Activated naive CD4-positive, alpha-beta T cell treated with anti-CD3 and anti-CD28 coated beads, Interleukin-2, amount 10 ng/mL, durations not matched to agents 7 days and 5 days (primary cell): ENCODE measurements at regions not wholly inside any gene's neighbourhood (a gene's known extent, or its start where the extent isn't known, plus 50 kb on each side); places are given as distances from the start of the nearest gene placed in this dataset.

Experiments used
- CTCF ChIA-PET: fragments of 350-600 bp; sonication (Branson Sonifier 250); formaldehyde crosslinking; loops from one replicate; lab custom pipeline; 2021; ENCODE audit warnings: antibody characterized with exemption; lab: Charles Lee
- DNase-seq: peaks from one replicate; pipeline ENCODE4 v3.0.0-alpha.2; 2020
- H3K27ac Mint-ChIP-seq: one replicate; pipeline ENCODE4 v1.8.0; 2021; ENCODE audit warnings: mild to moderate bottlenecking, moderate library complexity, mixed read lengths
- H3K27me3 Mint-ChIP-seq: one replicate; pipeline ENCODE4 v1.8.0; 2021; ENCODE audit warnings: mild to moderate bottlenecking, mixed read lengths
- H3K36me3 Mint-ChIP-seq: one replicate; pipeline ENCODE4 v1.8.0; 2021; ENCODE audit warnings: mixed read lengths
- H3K4me1 Mint-ChIP-seq: one replicate; pipeline ENCODE4 v1.8.0; 2021; ENCODE audit warnings: mixed read lengths
- H3K4me3 Mint-ChIP-seq: one replicate; pipeline ENCODE4 v1.8.0; 2021; ENCODE audit warnings: mild to moderate bottlenecking, moderate library complexity, mixed read lengths
- H3K9me3 Mint-ChIP-seq: one replicate; pipeline ENCODE4 v1.8.0; 2021; ENCODE audit warnings: mixed read lengths

GRCh38 chrX:30971774-30972603 lies 82.9 kb upstream of the TAB3 start:
- CTCF ChIA-PET = interaction anchor here (1.3 kb wide), 1 partner anchor 453 kb away, joined by 5 read pairs; no protein-coding TSS in a partner anchor
- Mint-ChIP-seq H3K4me3 (peak overlapping the region; percentile 17), H3K27ac (no peak overlapping the region), H3K9me3 (no peaks in the 10 kb centered on the region), H3K36me3 (no peaks in the 10 kb centered on the region), H3K4me1 (peaks cover 5% of the 10 kb centered on the region), H3K27me3 (no peaks in the 10 kb centered on the region)
- DNase-seq = peak; percentile 26

- H3K4me3 Mint-ChIP-seq = no peak overlapping the region
- H3K9me3 Mint-ChIP-seq = no peaks in the 10 kb centered on the region
- no peaks in the 10 kb centered on the region for H3K36me3 Mint-ChIP-seq
- no peak overlapping the region for H3K27ac Mint-ChIP-seq
- no peak for DNase-seq
- CTCF ChIA-PET = no interaction called here
- no peaks in the 10 kb centered on the region for H3K27me3 Mint-ChIP-seq
- H3K4me1 Mint-ChIP-seq = no peaks in the 10 kb centered on the region
Measured at GRCh38 chrX:30967516-30967915, 78.5 kb upstream of the TAB3 start.

- Mint-ChIP-seq H3K4me1 (no peaks in the 10 kb centered on the region), H3K36me3 (no peaks in the 10 kb centered on the region), H3K4me3 (no peak overlapping the region), H3K27ac (no peak overlapping the region), H3K9me3 (no peaks in the 10 kb centered on the region), H3K27me3 (no peaks in the 10 kb centered on the region)
- CTCF ChIA-PET = no interaction called here
- DNase-seq = no peak
Measured at GRCh38 chrX:30965767-30966166, 76.7 kb upstream of the TAB3 start.

- no peaks in the 10 kb centered on the region for H3K27me3 Mint-ChIP-seq
- CTCF ChIA-PET = no interaction called here
Measured at GRCh38 chrX:30961387-30962174, 72.5 kb upstream of the TAB3 start.

GRCh38 chrX:30957753-30958152 lies 68.7 kb upstream of the TAB3 start:
- Mint-ChIP-seq H3K9me3 (no peaks in the 10 kb centered on the region), H3K4me3 (no peak overlapping the region), H3K27me3 (no peaks in the 10 kb centered on the region), H3K27ac (no peak overlapping the region), H3K36me3 (no peaks in the 10 kb centered on the region), H3K4me1 (no peaks in the 10 kb centered on the region)
- no peak for DNase-seq
- CTCF ChIA-PET = no interaction called here

More at GRCh38 chrX:30961387-30962174, 72.5 kb upstream of the TAB3 start:
- Mint-ChIP-seq H3K4me1 (no peaks in the 10 kb centered on the region), H3K27ac (no peak overlapping the region), H3K36me3 (no peaks in the 10 kb centered on the region), H3K4me3 (no peak overlapping the region), H3K9me3 (no peaks in the 10 kb centered on the region)
- no peak for DNase-seq

- no peaks in the 10 kb centered on the region for H3K36me3 Mint-ChIP-seq
- no peak overlapping the region for H3K27ac Mint-ChIP-seq
- DNase-seq = no peak
- no peaks in the 10 kb centered on the region for H3K4me1 Mint-ChIP-seq
- H3K27me3 Mint-ChIP-seq = no peaks in the 10 kb centered on the region
- CTCF ChIA-PET = no interaction called here
- H3K9me3 Mint-ChIP-seq = no peaks in the 10 kb centered on the region
- no peak overlapping the region for H3K4me3 Mint-ChIP-seq
Measured at GRCh38 chrX:30955687-30956086, 66.6 kb upstream of the TAB3 start.

GRCh38 chrX:30951003-30951402 lies 61.9 kb upstream of the TAB3 start:
- Mint-ChIP-seq H3K27ac (no peak overlapping the region), H3K4me3 (no peak overlapping the region), H3K36me3 (no peaks in the 10 kb centered on the region), H3K27me3 (no peaks in the 10 kb centered on the region), H3K4me1 (no peaks in the 10 kb centered on the region), H3K9me3 (no peaks in the 10 kb centered on the region)
- CTCF ChIA-PET = no interaction called here
- no peak for DNase-seq

- DNase-seq = no peak
- CTCF ChIA-PET = no interaction called here
- no peaks in the 10 kb centered on the region for H3K9me3 Mint-ChIP-seq
- H3K36me3 Mint-ChIP-seq = no peaks in the 10 kb centered on the region
- H3K27me3 Mint-ChIP-seq = no peaks in the 10 kb centered on the region
- no peak overlapping the region for H3K4me3 Mint-ChIP-seq
- no peak overlapping the region for H3K27ac Mint-ChIP-seq
- no peaks in the 10 kb centered on the region for H3K4me1 Mint-ChIP-seq
Measured at GRCh38 chrX:30950391-30950790, 61.3 kb upstream of the TAB3 start.

GRCh38 chrX:30949554-30949953 lies 60.5 kb upstream of the TAB3 start:
- no peak for DNase-seq
- no peaks in the 10 kb centered on the region for H3K9me3 Mint-ChIP-seq
- H3K4me1 Mint-ChIP-seq = no peaks in the 10 kb centered on the region
- CTCF ChIA-PET = no interaction called here
- no peaks in the 10 kb centered on the region for H3K36me3 Mint-ChIP-seq
- H3K4me3 Mint-ChIP-seq = no peak overlapping the region
- no peak overlapping the region for H3K27ac Mint-ChIP-seq
- no peaks in the 10 kb centered on the region for H3K27me3 Mint-ChIP-seq

- Mint-ChIP-seq H3K27ac (no peak overlapping the region), H3K27me3 (no peaks in the 10 kb centered on the region), H3K4me1 (no peaks in the 10 kb centered on the region), H3K36me3 (no peaks in the 10 kb centered on the region), H3K4me3 (no peak overlapping the region), H3K9me3 (no peaks in the 10 kb centered on the region)
- CTCF ChIA-PET = no interaction called here
- DNase-seq = no peak
Measured at GRCh38 chrX:30948626-30949025, 59.6 kb upstream of the TAB3 start.

GRCh38 chrX:30948051-30948450 lies 59.0 kb upstream of the TAB3 start:
- no peak overlapping the region for H3K27ac Mint-ChIP-seq
- CTCF ChIA-PET = no interaction called here
- H3K4me3 Mint-ChIP-seq = no peak overlapping the region
- DNase-seq = no peak
- no peaks in the 10 kb centered on the region for H3K4me1 Mint-ChIP-seq
- H3K9me3 Mint-ChIP-seq = no peaks in the 10 kb centered on the region
- no peaks in the 10 kb centered on the region for H3K27me3 Mint-ChIP-seq
- no peaks in the 10 kb centered on the region for H3K36me3 Mint-ChIP-seq

GRCh38 chrX:30943984-30944383 lies 54.9 kb upstream of the TAB3 start:
- Mint-ChIP-seq H3K27ac (no peak overlapping the region), H3K4me1 (no peaks in the 10 kb centered on the region), H3K27me3 (no peaks in the 10 kb centered on the region), H3K9me3 (no peaks in the 10 kb centered on the region), H3K36me3 (no peaks in the 10 kb centered on the region), H3K4me3 (no peak overlapping the region)
- DNase-seq = no peak
- CTCF ChIA-PET = interaction anchor here (0.6 kb wide), 1 partner anchor 145 kb away, joined by 3 read pairs; no protein-coding TSS in a partner anchor

- no peaks in the 10 kb centered on the region for H3K36me3 Mint-ChIP-seq
Measured at GRCh38 chrX:30941898-30942297, 52.8 kb upstream of the TAB3 start.

GRCh38 chrX:30939928-30940327 lies 50.9 kb upstream of the TAB3 start:
- Mint-ChIP-seq H3K4me3 (no peak overlapping the region), H3K4me1 (no peaks in the 10 kb centered on the region), H3K36me3 (no peaks in the 10 kb centered on the region), H3K27ac (no peak overlapping the region), H3K9me3 (no peaks in the 10 kb centered on the region), H3K27me3 (no peaks in the 10 kb centered on the region)
- CTCF ChIA-PET = no interaction called here
- no peak for DNase-seq

More at GRCh38 chrX:30941898-30942297, 52.8 kb upstream of the TAB3 start:
- Mint-ChIP-seq H3K4me1 (no peaks in the 10 kb centered on the region), H3K27me3 (no peaks in the 10 kb centered on the region), H3K4me3 (no peak overlapping the region), H3K9me3 (no peaks in the 10 kb centered on the region), H3K27ac (no peak overlapping the region)
- DNase-seq = no peak
- CTCF ChIA-PET = no interaction called here
